GM10248 (cell line): ENCODE measurements at regions not wholly inside any gene's neighbourhood (a gene's known extent, or its start where the extent isn't known, plus 50 kb on each side); places are given as distances from the start of the nearest gene placed in this dataset.
A peak's percentile ranks its signal among the peaks of the same experiment; 100 is the strongest.

Experiments
- CTCF ChIA-PET: fragments of 300-600 bp; sonication (Branson Sonifier 250); formaldehyde crosslinking; extraction: SDS; loops from one replicate; lab custom pipeline; 2021; ENCODE audit warnings: antibody characterized with exemption; lab: Yijun Ruan, JAX
- POLR2A ChIA-PET: fragments of 350-650 bp; sonication (Branson Sonifier 250); formaldehyde crosslinking; extraction: SDS; loops from one replicate; lab custom pipeline; 2020; ENCODE audit warnings: antibody characterized with exemption; lab: Yijun Ruan, JAX
- DNase-seq: peaks from one replicate; pipeline ENCODE4 v3.0.0; 2012; ENCODE audit errors: extremely low spot score
- CTCF ChIP-seq: IDR thresholded peaks from 2 replicates; pipeline ENCODE4 v1.5.1; 2012; ENCODE audit warnings: mild to moderate bottlenecking, low read depth; ENCODE audit errors: extremely low read depth, missing control alignments, control extremely low read depth

- POLR2A ChIA-PET, result no interaction called here
- TF ChIP-seq CTCF, result no peak
- CTCF ChIA-PET, result no interaction called here
- DNase-seq, result no peak
Measured at GRCh38 chr22:48099251-48099650, 1336.8 kb downstream of the TBC1D22A start.

GRCh38 chr22:48098921-48099245, 1336.4 kb downstream of the TBC1D22A start:
- DNase-seq, result no peak
- ChIA-PET CTCF (no interaction called here), POLR2A (no interaction called here)
- TF ChIP-seq CTCF, result no peak

GRCh38 chr22:48098243-48098920, 1335.9 kb downstream of the TBC1D22A start:
- peak; percentile 84 for DNase-seq
- TF ChIP-seq CTCF, result no peak
- POLR2A ChIA-PET, result no interaction called here
- CTCF ChIA-PET, result no interaction called here

GRCh38 chr22:48097723-48098122, 1335.3 kb downstream of the TBC1D22A start:
- ChIA-PET CTCF (no interaction called here), POLR2A (no interaction called here)
- DNase-seq, result no peak
- TF ChIP-seq CTCF, result no peak

- CTCF ChIA-PET, result no interaction called here
- TF ChIP-seq CTCF, result no peak
- POLR2A ChIA-PET, result interaction anchor here (0.8 kb wide), 1 partner anchor 80 kb away, joined by 11 read pairs; no protein-coding TSS in a partner anchor
- DNase-seq, result no peak
Measured at GRCh38 chr22:48096851-48097665, 1334.6 kb downstream of the TBC1D22A start.

GRCh38 chr22:48096411-48096810, 1334.0 kb downstream of the TBC1D22A start:
- TF ChIP-seq CTCF, result no peak
- ChIA-PET POLR2A (interaction anchor here (0.8 kb wide), 1 partner anchor 81 kb away, joined by 11 read pairs; no protein-coding TSS in a partner anchor), CTCF (no interaction called here)
- DNase-seq, result no peak
